BE2C (cell line): ENCODE measurements at regions not wholly inside any gene's neighbourhood (a gene's known extent, or its start where the extent isn't known, plus 50 kb on each side); places are given as distances from the start of the nearest gene placed in this dataset.

Source experiments
- DNase-seq: peaks from one replicate; pipeline ENCODE4 v3.0.0-alpha.2; 2020
- H3K27me3 ChIP-seq: fragments of 250-450 bp; sonication (Bioruptor Pico); 2 replicates; pipeline ENCODE4 v1.5.1; 2020; ENCODE audit warnings: mild to moderate bottlenecking
- H3K36me3 ChIP-seq: fragments of 250-450 bp; sonication (Bioruptor Pico); 2 replicates; pipeline ENCODE4 v1.5.1; 2020; ENCODE audit warnings: mild to moderate bottlenecking
- H3K4me1 ChIP-seq: fragments of 250-450 bp; sonication (Bioruptor Pico); 2 replicates; pipeline ENCODE4 v1.5.1; 2020
- H3K4me3 ChIP-seq: 2 replicates; pipeline ENCODE4 v1.5.1; 2011; ENCODE audit warnings: low read depth, low read length
- H3K9me3 ChIP-seq: fragments of 250-450 bp; sonication (Bioruptor Pico); 2 replicates; pipeline ENCODE4 v1.5.1; 2020
- TF ChIP-seq, protein P1 (sequence below): IDR thresholded peaks from 2 replicates; pipeline ENCODE4 v1.5.1; 2012; ENCODE audit warnings: mild to moderate bottlenecking, low read depth, low read length

DNA sequence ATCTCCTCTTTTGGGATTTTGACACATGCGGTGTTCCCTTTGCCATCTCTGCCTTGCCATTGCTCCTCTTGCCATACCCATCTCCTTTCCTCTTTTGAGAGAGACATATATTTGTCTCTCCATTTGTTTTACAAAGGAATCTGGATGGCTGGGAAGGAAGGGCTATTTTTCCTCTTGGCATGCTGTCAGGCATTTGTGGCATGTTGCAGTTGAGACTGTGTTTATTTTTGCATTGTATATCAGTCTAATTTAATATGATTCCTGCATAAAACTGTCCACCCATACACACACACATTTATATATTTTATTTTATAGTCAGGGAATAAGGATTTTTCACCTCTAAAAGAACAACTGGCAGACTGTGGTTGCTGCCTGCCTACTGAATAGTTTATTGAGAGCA, 1105.8 kb upstream of the SEMA6A start:
- no peaks in the 10 kb centered on the region for H3K9me3 ChIP-seq
- no peak overlapping the region for H3K4me3 ChIP-seq
- TF ChIP-seq, protein P1, sequence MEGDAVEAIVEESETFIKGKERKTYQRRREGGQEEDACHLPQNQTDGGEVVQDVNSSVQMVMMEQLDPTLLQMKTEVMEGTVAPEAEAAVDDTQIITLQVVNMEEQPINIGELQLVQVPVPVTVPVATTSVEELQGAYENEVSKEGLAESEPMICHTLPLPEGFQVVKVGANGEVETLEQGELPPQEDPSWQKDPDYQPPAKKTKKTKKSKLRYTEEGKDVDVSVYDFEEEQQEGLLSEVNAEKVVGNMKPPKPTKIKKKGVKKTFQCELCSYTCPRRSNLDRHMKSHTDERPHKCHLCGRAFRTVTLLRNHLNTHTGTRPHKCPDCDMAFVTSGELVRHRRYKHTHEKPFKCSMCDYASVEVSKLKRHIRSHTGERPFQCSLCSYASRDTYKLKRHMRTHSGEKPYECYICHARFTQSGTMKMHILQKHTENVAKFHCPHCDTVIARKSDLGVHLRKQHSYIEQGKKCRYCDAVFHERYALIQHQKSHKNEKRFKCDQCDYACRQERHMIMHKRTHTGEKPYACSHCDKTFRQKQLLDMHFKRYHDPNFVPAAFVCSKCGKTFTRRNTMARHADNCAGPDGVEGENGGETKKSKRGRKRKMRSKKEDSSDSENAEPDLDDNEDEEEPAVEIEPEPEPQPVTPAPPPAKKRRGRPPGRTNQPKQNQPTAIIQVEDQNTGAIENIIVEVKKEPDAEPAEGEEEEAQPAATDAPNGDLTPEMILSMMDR, result no peak
- no peaks in the 10 kb centered on the region for H3K36me3 ChIP-seq
- no peak for DNase-seq
- no peaks in the 10 kb centered on the region for H3K4me1 ChIP-seq
- no peaks in the 10 kb centered on the region for H3K27me3 ChIP-seq

DNA sequence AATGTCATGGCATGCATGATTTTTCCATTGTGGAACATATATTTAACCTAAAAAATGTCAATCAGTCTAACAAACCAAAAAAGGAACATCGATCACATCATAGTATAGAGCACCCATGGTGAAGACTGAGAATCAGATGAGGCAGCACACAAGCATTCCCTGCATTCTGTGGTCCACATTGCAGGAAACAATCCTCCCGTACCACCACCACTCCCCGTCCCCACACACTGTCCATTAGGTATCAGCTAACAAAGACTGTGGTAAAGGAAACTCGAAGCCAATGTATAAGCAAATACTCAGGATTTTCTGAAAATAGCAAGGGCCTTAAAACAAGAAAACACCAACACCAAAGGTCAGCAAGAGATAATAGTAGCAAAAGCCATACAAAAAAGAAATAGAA, 1104.4 kb upstream of the SEMA6A start:
- no peaks in the 10 kb centered on the region for H3K27me3 ChIP-seq
- H3K36me3 ChIP-seq, result no peaks in the 10 kb centered on the region
- TF ChIP-seq, protein P1, result no peak
- no peaks in the 10 kb centered on the region for H3K4me1 ChIP-seq
- H3K4me3 ChIP-seq, result no peak overlapping the region
- DNase-seq, result no peak
- no peaks in the 10 kb centered on the region for H3K9me3 ChIP-seq

DNA sequence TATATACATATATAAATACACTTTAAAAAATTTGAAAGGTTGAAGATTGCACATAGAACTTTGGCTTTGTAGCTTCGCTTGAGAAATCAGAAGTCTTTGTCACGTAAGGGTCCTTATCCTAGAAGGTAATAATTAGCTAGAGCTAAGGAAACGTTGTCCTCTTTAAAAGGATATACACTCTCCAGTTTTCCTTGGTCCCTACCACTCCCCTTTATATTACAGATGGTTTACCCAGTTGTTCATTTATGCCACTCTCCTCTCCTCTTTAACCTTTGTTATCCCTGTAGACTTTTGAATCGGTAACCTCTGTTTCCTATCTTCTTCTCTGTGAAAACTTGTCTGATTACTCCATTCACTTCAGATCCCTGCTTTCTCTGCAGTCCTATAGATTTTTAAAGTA, 1101.0 kb upstream of the SEMA6A start:
- Histone ChIP-seq H3K36me3 (no peaks in the 10 kb centered on the region), H3K9me3 (no peaks in the 10 kb centered on the region), H3K27me3 (no peaks in the 10 kb centered on the region), H3K4me3 (no peak overlapping the region), H3K4me1 (no peaks in the 10 kb centered on the region)
- TF ChIP-seq, protein P1, result no peak
- no peak for DNase-seq

DNA sequence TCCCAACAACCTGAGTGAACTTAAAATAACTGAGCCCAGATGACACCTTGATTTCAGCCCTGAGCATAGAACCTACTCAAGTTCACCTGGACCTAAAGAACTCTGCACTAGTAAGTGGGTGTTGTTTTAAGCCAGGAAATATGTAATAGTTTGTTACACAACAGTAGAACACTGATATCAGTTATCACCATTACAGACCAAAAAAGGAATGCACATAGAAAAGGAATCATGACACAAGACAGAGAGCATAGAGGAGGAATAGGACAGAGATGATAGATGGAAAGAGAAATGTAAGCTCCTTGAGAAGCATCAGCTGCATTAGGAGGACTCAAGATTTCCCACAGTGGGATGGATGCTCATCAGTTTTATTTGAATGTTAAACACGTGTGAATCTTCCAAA, 1096.9 kb upstream of the SEMA6A start:
- TF ChIP-seq, protein P1, result no peak
- H3K9me3 ChIP-seq, result no peaks in the 10 kb centered on the region; the same call in 1 of the 2 replicates
- no peaks in the 10 kb centered on the region for H3K4me1 ChIP-seq
- H3K4me3 ChIP-seq, result no peak overlapping the region
- DNase-seq, result no peak
- H3K27me3 ChIP-seq, result no peaks in the 10 kb centered on the region
- no peaks in the 10 kb centered on the region for H3K36me3 ChIP-seq

DNA sequence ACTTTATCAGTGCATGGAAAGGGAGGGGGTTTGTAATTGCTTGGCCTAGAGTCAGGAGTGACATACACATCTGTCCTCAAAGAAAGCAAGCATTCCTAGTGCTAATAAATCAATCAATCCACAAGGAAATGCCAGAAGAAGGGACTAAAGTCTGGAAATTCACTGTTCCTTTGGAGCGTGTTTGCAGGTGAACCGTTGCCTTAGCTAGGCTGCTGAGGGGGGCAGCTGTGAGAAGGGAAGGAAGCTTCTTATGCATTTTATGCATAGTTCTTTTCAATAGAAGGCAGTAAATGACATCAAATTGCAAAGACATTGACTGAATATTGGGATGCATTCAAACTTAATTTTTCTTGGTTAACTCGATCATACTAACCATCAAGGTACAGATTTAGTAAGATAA, 1092.5 kb upstream of the SEMA6A start:
- Histone ChIP-seq H3K4me3 (no peak overlapping the region), H3K9me3 (no peaks in the 10 kb centered on the region; the same call in 1 of the 2 replicates), H3K4me1 (no peaks in the 10 kb centered on the region), H3K36me3 (no peaks in the 10 kb centered on the region), H3K27me3 (no peaks in the 10 kb centered on the region)
- no peak for DNase-seq
- TF ChIP-seq, protein P1, result no peak

DNA sequence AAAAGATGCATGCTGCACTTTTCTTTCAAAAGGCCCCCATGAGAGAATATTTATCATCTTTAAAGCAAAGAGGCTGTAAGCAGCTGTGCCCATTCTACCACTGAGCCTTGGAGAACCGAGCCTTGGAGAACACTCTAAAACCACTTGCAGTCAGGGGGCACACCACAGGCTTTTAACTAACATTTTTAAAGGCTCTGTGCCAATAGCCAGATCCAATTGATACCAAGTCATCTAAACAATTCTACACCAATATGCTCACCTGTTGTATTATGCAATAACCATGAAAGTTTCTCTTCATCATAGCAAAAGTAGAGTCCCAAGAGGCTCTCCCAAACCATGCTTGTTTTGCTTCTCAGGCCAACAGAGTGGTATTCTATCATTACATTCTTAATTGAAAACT, 1090.5 kb upstream of the SEMA6A start:
- Histone ChIP-seq H3K4me3 (no peak overlapping the region), H3K9me3 (no peaks in the 10 kb centered on the region; the same call in 1 of the 2 replicates), H3K4me1 (no peaks in the 10 kb centered on the region), H3K36me3 (no peaks in the 10 kb centered on the region), H3K27me3 (no peaks in the 10 kb centered on the region)
- DNase-seq, result no peak
- TF ChIP-seq, protein P1, result no peak
